Ascending aorta (tissue), 2 donors: ENCODE measurements at regions not wholly inside any gene's neighbourhood (a gene's known extent, or its start where the extent isn't known, plus 50 kb on each side); places are given as distances from the start of the nearest gene placed in this dataset.

Experiments
- DNase-seq, 2 donors: peaks; one replicate each; pipeline ENCODE4 v3.0.0-alpha.2; 2019; ENCODE audit warnings: low spot score in 2 of 2
- H3K27ac ChIP-seq, 2 donors: fragments of 200-600 bp; sonication (generic); one replicate each; pipeline ENCODE4 v1.5.1; 2016 to 2017; ENCODE audit warnings: mild to moderate bottlenecking in 1 of 2
- H3K27me3 ChIP-seq: fragments of 200-600 bp; sonication (generic); one replicate; pipeline ENCODE4 v1.5.1; 2017
- H3K36me3 ChIP-seq, 2 donors: fragments of 200-600 bp; sonication (generic); one replicate each; pipeline ENCODE4 v1.5.1; 2016
- H3K4me1 ChIP-seq, 2 donors: fragments of 200-600 bp; sonication (generic); one replicate each; pipeline ENCODE4 v1.5.1; 2016 to 2017; ENCODE audit warnings: mild to moderate bottlenecking in 1 of 2
- H3K4me3 ChIP-seq, 2 donors: fragments of 200-600 bp; sonication (generic); one replicate each; pipeline ENCODE4 v1.5.1; 2016 to 2017; ENCODE audit warnings: mild to moderate bottlenecking in 1 of 2
- H3K9me3 ChIP-seq, 2 donors: fragments of 200-600 bp; sonication (generic); one replicate each; pipeline ENCODE4 v1.5.1; 2016
- intact Hi-C: fragments of 100-400 bp; cut with DNase I; formaldehyde crosslinking; loops from one replicate; pipeline ENCODE4 v1.15.1; 2023
- TF ChIP-seq, protein P1 (sequence below), 3 experiments: fragments of 200-600 bp in 2 of 3; fragments of 450-650 bp in 1 of 3; sonication (generic) in 2 of 3; IDR thresholded peaks; one replicate each; pipeline ENCODE4 v1.5.1; 2016 to 2019; ENCODE audit warnings: antibody characterized with exemption in 3 of 3, mild to moderate bottlenecking in 1 of 3, moderate library complexity in 1 of 3

DNA sequence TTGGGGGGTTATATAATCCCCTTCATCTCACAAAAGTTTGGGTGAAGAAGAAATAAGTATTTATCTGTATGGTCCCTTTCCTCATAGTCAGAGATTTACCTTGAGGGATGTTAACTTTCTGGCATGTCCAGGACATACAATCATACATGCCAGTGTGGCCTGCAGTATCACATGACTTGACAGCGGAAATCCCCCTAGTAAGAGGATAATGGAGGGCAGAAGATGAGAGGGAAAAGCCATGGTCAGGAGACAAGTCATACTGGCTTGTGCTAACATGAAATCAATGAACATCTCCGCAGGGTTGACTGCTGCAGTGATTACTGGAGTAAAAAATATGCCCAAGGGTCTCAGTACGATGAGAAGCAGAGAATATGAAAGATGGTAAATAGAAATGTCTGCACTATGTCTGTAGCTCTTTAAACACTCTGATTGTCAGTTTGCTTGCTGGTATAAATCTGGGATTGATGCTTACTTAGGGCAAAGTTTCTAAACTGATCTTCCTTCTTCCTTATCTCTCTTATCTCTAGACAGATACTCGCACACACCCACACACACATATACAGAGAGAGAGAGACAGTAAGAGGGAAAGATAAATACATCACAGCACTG, 1385.6 kb upstream of the ADGRL3 start:
- no peaks in the 10 kb centered on the region for H3K9me3 ChIP-seq
- H3K4me1 ChIP-seq = no peaks in the 10 kb centered on the region
- intact Hi-C loops = no loop called here

DNA sequence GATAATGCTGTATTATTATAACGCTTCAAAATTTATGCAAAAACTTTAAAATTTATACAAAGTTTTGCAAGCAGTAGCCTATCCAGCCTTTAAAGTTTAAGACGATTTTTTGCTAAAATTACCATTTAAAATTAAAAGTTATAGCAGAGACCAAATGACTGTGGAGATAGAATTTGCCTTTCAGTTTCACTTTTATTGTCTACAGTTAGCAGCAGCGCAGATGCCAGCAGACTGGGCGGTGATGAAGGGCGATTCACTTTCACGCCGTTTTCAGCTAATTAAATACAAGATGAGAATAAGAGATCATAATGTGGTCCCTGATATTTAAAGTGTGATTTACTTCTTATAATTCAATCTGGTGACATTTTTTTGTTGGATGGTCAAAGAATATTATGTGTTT, 1381.5 kb upstream of the ADGRL3 start:
- TF ChIP-seq, protein P1, sequence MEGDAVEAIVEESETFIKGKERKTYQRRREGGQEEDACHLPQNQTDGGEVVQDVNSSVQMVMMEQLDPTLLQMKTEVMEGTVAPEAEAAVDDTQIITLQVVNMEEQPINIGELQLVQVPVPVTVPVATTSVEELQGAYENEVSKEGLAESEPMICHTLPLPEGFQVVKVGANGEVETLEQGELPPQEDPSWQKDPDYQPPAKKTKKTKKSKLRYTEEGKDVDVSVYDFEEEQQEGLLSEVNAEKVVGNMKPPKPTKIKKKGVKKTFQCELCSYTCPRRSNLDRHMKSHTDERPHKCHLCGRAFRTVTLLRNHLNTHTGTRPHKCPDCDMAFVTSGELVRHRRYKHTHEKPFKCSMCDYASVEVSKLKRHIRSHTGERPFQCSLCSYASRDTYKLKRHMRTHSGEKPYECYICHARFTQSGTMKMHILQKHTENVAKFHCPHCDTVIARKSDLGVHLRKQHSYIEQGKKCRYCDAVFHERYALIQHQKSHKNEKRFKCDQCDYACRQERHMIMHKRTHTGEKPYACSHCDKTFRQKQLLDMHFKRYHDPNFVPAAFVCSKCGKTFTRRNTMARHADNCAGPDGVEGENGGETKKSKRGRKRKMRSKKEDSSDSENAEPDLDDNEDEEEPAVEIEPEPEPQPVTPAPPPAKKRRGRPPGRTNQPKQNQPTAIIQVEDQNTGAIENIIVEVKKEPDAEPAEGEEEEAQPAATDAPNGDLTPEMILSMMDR (IDR thresholded peaks at IDR 0.05) = no peak
- intact Hi-C loops = no loop called here
- no peaks in the 10 kb centered on the region for H3K9me3 ChIP-seq
- H3K4me1 ChIP-seq = no peaks in the 10 kb centered on the region
- H3K27ac ChIP-seq = no peak overlapping the region
- no peaks in the 10 kb centered on the region for H3K27me3 ChIP-seq
- no peak for DNase-seq
- no peaks in the 10 kb centered on the region for H3K36me3 ChIP-seq
- H3K4me3 ChIP-seq = no peak overlapping the region

More for the DNA sequence above, 1385.6 kb upstream of the ADGRL3 start:
- Histone ChIP-seq H3K4me3 (no peak overlapping the region), H3K27me3 (no peaks in the 10 kb centered on the region), H3K27ac (no peak overlapping the region), H3K36me3 (no peaks in the 10 kb centered on the region)
- DNase-seq = no peak
- TF ChIP-seq, protein P1 (IDR thresholded peaks at IDR 0.05) = no peak

GRCh38 chr4:59823311-59823710, 1376.8 kb upstream of the ADGRL3 start:
- Histone ChIP-seq H3K4me1 (no peaks in the 10 kb centered on the region), H3K27me3 (no peaks in the 10 kb centered on the region), H3K36me3 (no peaks in the 10 kb centered on the region), H3K27ac (no peak overlapping the region), H3K9me3 (no peaks in the 10 kb centered on the region), H3K4me3 (no peak overlapping the region)
- no peak for DNase-seq
- intact Hi-C loops = no loop called here
- TF ChIP-seq, protein P1 (IDR thresholded peaks at IDR 0.05) = no peak

DNA sequence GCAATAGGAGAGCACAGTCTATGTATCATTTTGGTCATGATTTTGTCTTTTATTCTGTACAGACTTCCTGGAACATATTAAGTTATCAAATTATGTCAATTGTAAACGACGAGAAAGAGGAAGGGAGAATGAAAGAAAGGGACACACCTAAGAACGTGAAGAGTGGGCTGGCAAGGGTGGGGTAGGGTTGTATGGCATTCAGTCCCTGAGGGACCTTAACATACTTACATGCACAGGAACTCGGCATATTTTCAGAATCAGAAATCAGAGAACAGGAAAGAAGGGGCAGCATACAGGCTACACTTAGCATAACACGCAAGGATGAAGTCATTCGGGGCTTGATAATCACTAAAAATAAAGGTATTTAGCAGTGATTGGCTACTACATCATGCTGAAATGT, 1375.0 kb upstream of the ADGRL3 start:
- intact Hi-C loops = no loop called here
- no peak for DNase-seq
- Histone ChIP-seq H3K27ac (no peak overlapping the region), H3K9me3 (no peaks in the 10 kb centered on the region), H3K27me3 (no peaks in the 10 kb centered on the region), H3K4me3 (no peak overlapping the region), H3K36me3 (no peaks in the 10 kb centered on the region), H3K4me1 (no peaks in the 10 kb centered on the region)
- TF ChIP-seq, protein P1 (IDR thresholded peaks at IDR 0.05) = no peak

DNA sequence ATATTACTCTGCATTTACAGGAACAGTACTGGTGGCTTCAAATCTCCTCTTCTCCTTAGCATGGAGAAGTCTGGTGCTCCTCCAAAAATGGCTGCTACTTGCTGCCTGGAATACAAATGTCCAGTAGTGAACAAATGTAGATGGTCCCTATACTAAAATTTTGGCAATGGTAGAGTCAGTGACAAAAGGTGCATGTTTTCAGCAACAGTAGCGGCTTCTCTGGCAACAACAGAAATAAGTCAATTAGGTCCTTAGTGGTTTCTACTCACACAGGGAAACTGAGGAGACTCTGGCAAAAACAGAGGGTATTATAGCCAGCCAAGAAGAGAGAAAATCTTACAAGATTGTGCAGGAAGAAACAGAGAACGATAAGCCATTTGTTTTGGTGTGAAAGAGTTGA, 1368.4 kb upstream of the ADGRL3 start:
- Histone ChIP-seq H3K4me3 (no peak overlapping the region), H3K27ac (no peak overlapping the region), H3K36me3 (no peaks in the 10 kb centered on the region), H3K4me1 (no peaks in the 10 kb centered on the region), H3K9me3 (no peaks in the 10 kb centered on the region), H3K27me3 (no peaks in the 10 kb centered on the region)
- intact Hi-C loops = no loop called here
- TF ChIP-seq, protein P1 (IDR thresholded peaks at IDR 0.05) = no peak
- DNase-seq = no peak

DNA sequence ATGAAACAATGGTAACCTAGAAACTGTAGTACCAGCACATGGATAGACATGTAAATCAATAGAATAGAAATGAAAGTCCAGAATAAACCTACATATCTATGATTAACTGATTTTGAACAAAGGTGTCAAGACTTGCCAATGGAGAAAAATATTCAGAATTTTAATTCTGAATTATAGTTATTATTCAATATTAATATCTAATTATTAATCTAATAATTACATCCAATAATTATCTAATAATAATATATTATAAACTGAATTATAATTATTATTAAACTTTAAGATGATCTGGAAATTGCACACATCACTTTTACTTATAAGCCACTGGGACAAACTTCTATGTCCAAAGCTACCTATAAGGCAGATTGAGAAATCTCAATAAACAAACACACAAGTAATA, 1365.2 kb upstream of the ADGRL3 start:
- no peak for DNase-seq
- intact Hi-C loops = no loop called here
- Histone ChIP-seq H3K36me3 (no peaks in the 10 kb centered on the region), H3K27me3 (no peaks in the 10 kb centered on the region), H3K9me3 (no peaks in the 10 kb centered on the region), H3K4me1 (no peaks in the 10 kb centered on the region), H3K4me3 (no peak overlapping the region), H3K27ac (no peak overlapping the region)
- TF ChIP-seq, protein P1 (IDR thresholded peaks at IDR 0.05) = no peak
